ENCODE measurements at regions not wholly inside any gene's neighbourhood (a gene's known extent, or its start where the extent isn't known, plus 50 kb on each side); places are given as distances from the start of the nearest gene placed in this dataset.
A peak's percentile ranks its signal among the peaks of the same experiment; 100 is the strongest.

DNA sequence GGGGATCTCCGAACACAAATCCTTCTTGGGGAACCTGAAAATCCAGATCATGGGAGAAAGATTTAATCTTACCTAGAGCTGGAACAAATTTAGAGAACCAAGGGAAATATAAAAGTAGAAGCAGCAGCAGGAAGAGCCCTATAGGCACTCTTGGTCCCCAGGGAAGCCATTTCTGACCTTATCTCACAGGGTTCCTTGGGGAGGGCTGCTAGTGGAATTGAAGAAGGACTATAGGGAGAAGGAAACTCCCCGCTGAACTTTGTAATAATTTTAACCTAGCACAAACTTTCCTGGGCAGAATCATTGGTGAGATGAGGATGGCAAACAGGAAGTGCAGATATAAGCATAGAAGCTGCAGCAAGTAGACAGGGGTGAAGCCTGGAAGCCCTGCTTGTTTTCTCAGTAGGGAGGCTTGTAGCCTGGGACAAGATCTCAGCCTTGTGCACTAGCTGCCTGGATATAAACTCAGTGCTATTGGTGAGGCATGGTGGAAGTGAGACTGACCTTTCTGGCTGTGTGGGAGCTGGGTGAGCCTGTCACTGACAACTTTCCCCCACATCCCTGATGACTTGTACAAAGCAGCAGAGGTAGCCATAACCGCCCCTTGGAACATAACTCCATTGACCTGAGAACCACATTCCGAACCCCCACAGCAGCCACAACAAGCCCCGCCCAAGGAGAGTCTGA lies 343.0 kb upstream of the TGFBR2 start:
- DNase-seq (ENCODE audit: low read depth in 2 of 2) = no peak

DNA sequence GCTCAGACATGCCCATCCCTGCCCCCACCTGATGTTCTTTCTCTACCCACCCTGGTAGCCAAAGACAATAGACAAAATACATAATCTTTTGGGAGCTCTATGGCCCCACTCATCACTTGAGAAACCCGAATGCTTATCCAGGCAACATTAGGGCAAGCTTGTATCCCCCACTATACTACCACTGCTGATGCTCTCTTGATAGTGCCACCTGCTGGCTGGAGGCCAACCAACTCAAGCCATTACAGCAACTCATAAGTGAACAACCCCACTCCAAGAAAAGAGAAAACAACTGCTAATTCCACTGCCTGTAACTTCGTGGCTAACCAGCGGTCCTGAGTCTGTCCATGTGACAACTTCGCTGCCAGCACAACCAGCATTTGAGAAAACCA lies 342.5 kb upstream of the TGFBR2 start:
- DNase-seq (ENCODE audit: low read depth in 2 of 2) = no peak

DNA sequence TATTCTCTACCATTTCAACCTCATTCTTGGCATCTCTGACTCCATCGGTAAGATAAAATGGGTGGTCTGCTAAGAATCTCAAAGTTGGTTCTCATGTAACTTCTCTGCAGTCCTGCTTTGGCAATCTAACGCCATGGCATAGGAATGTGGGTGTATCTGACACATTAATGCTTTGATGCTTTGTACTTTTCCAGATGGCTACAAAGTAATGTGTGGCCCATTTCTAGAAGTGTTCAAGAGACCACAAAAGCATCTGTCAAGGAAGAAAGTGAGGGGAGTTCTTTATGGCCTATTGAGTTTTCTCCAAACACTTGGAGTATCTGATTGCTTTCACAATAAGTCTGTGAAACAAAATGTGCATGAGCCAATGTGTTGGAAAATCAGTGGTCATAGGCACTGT lies 339.9 kb upstream of the TGFBR2 start:
- no peak for DNase-seq (ENCODE audit: low read depth in 2 of 2)

DNA sequence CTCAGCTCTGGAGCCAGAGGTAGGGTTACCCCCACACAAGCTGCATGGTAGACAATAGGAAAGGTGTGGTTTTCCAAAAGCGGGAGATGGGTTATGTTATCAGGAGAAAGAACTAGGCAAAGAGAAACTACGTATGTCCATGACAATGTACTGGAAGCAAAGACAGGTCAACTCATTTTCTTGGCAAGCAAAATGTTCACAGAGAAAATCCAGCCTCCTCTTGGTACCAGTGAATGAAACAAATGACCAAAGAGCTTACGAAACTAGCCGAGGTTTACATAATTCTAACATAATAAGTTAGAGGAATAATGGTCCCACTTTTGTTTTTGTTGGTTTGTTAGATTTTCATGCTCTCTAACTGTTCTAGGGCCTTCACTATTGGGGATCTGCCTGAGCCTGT lies 338.1 kb upstream of the TGFBR2 start:
- DNase-seq (ENCODE audit: low read depth in 2 of 2) = no peak

DNA sequence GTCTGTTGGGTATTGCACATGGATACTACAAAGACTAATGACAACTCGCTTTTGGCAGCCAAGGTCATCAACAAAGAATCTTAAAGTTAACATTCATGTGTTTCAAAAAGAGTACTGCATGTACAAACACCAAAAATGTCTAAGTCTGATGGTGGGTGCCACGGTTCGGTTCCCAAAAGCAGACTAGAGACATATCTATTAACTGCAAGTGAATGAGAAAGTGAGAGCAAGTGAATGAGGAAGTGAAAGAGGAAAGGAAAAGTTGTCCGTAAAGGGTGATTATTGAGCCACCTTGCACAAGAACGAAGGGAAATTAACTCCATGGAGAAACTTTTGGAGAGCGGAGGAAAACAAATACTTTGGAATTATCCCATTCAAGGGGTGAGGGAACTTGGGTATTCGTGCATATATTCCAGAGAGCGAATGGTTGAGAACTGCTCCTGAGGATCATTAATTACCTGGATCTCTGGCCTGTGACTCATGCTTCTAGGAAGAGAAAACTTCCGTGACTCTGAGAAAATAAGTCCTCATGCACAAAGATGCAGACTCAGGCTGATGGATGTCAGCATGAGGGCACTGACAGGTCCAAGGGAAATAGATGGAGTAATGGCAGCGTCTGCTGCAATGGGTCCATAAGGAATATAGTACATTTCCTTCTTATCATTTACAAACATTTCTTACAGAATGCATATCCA lies 336.5 kb upstream of the TGFBR2 start:
- no peak for DNase-seq (ENCODE audit: low read depth in 2 of 2)

DNA sequence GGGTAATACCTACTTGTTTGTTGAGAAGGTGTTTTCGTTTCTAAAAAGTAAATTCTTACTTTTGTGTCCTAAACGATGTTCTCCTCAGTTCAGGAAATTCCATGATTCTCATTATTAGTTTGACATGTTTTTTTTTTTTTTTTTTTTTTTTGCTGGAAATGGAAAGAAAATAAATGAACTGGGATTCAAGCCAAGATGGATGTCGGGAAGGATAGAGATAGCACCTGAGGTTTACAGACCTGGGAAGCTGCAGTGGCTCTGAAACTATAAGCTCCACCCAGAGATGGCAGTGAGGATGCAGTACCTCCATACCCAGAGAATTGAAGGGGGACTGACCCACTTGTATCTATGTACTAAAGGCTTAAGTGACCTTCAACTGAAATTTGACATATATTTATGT lies 334.6 kb upstream of the TGFBR2 start:
- no peak for DNase-seq (ENCODE audit: low read depth in 2 of 2)

DNA sequence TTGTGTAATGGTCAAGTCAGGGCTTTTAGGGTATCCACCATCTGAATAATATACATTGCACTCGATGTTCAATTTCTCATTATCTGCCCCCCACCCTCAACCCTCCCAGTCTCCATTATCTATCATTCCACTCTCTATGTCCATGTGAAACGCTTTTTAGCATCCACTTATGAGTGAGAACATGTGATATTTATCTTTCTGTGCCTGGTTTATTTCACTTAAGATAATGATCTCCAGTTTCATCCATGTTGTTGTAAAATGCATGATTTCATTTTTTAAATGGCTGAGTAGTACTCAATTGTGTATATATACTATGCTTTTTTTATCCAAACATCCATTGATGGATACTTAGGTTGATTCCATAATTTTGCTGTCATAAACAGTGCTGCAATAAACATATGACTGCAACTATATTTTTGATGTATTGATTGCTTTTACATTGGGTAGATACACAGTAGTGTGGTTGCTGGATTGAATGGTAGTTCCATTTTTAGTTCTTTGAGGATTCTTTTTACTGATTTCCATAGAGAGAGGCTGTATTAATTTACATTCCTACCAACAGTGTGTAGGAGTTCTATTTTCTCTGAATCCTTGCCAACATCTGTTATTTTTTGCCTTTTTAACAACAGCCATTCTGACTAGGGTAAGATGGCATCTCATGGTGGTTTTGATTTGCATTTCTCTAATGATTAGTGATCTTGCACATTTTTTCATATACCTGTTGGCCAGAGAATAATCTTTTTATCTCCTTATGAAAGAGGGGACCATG lies 332.9 kb upstream of the TGFBR2 start:
- no peak for DNase-seq (ENCODE audit: low read depth in 2 of 2)

DNA sequence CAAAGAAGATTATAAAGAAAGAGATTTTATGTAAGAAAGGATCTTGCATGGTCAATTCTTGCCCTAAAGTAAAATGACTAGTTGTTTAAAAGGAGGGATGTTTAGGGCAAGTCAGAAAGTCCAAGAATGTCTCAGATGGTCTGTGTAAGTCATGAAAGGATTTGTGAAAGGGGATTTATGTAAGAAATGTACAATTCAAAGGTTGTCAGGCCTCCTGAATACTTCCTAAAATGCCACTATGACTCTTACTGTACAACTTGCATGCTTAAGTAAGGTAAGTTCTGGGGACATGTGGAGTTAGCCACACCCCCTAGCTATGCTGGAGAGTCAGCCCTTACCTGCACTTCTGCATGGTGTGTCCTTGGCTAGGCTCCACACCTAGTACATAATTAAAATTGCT lies 328.9 kb upstream of the TGFBR2 start:
- DNase-seq (ENCODE audit: low read depth in 2 of 2) = no peak

DNA sequence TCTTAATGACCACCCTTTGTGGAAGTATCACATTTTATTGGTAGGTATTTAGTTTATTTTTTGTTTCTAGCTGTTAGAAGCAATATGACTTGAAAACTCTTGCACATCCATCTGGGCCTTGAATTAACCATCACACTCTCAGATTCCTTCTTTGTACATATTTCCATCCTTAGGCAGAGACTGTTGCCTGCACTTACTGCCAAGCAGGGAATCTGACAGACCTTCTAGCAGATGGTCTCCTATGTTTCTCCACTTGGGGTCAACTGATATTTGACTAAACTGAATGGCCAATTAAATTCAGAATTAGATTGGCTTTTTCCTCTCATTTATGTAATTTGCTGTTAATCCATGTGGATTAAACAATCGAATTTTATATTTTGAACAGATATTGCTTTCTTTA lies 324.9 kb upstream of the TGFBR2 start:
- DNase-seq (ENCODE audit: low read depth in 2 of 2) = no peak

DNA sequence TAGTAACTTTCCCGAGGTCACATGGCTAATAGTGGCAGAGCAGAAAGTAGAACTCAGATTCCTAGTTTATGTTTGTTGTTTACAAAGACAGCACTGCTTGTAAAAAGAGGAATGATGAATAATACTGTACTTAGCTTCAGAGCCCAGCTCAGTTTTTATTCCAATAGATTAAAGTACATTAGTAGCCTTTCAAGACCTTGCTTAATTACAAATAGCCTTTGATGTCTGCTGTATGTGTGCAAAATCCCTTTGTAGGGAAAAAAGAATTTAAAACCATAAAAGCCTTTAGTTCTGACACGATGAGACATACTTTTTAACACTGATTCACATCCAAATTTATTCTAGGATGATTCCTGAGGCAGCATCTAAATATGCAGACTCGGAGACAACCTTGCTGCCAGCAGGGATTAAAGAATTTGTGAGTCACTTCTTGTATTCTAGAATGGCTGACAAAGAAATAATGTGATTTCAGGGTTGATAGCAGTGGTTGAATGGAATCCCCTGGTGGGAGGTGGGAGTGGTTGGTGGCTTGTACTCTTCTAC lies 324.2 kb upstream of the TGFBR2 start:
- no peak for DNase-seq (ENCODE audit: low read depth in 2 of 2)

DNA sequence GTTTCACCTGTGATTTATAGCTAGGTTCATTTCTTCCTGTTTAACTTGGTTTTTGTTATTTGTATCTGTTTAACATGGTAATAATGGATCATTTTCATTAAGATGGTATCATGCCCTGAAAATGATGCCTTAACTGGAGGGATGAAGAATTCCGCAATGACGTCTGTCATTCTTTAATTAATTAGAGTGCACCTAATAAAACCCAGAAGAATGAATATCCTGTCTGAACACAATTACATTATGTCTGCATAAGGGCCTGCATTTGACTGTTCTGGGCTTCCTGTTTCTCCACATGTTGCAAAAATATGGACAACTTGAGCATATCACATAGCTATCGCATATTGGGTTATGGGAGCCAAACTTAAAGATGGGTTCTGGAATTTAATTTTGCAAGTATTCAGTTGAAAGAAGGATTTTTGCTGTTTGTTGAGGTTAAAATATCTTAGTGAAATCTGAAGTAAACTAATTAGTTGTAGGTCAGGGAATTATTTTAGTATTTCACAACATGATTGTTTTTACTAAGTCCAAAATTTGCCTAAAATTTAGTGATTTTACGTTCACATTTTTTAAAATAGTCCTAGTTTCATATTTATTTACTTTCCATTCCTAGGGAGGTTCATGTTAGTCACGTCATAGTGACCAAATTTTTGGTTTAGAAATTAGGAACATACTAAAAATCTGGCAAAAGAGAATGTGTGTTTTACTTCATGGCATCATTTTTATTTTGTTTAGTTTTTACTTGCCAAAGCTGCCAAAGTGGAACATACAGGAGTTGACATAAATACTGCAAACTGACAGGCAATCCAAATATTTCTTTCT lies 321.0 kb upstream of the TGFBR2 start:
- no peak for DNase-seq (ENCODE audit: low read depth in 2 of 2)

DNA sequence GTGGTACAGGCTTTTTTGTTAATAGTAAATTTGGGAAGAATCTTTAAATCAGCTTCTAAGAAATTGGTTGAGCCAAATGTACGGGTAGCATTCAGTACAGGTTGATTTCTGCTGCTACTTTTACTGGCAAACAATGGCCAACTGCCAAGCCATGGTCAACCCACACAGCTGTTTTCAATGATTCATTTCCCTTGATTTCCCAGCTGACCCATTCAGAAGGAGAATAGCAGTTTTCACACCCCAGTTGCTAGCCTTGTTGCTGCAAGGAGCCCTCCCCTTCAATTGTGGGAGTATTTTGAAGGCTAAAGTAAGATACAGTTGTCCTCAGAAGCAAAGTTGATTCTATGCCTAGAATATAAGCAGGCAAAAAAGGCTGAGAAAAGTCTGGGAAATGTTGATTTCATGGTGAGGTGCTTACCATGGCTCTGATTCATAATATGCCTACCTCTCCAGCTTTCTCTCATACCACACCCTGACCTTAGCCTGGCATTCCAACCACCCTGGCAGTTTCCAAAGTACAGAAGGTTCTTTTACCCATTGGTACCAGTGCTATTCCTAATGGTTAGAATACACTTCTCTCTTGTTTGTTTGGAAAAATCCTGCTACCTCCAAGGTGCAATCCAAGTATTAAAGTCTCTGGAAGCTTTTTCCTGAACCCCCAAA lies 320.3 kb upstream of the TGFBR2 start:
- peak in 1 of 2 donors; percentile 7 for DNase-seq (ENCODE audit: low read depth in 2 of 2)

DNA sequence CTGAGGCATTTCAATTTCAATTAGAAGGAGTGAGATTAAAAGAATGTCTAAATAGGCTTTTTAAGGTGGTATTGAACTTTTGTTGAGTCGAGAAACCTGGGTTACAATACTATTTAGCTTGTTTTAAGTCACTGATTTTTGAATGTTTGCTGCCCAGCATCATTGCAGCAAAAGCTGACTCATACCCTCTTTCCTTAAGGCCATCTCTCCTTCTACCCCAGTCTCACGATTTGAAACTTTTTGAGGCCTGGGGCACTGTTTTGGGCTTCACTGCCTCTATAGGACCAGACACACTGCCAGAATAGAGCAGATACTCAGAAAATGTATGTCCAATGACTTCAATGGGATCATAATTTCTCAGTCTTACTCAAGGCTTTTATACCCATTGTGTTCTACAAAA lies 319.6 kb upstream of the TGFBR2 start:
- DNase-seq (ENCODE audit: low read depth in 2 of 2) = no peak

DNA sequence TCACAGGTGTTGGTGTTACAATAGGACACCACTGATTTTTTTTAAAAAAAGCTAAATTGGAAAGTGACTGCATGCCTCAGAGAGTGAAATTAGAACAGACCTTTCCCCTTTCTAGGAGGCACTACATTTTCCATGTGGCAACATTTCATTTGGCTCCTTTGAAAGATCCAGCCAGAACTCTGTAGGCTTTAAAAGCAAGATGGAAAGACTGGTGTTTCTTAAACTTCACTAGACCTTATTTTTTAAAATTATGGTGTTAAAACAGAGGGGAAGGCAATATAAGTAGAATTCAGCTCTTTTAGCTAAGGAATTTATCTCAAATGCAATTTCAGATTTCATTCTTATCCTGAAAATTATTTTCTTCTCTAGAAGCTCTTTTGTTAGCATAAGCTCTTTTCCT lies 317.6 kb upstream of the TGFBR2 start:
- DNase-seq (ENCODE audit: low read depth in 2 of 2) = no peak

DNA sequence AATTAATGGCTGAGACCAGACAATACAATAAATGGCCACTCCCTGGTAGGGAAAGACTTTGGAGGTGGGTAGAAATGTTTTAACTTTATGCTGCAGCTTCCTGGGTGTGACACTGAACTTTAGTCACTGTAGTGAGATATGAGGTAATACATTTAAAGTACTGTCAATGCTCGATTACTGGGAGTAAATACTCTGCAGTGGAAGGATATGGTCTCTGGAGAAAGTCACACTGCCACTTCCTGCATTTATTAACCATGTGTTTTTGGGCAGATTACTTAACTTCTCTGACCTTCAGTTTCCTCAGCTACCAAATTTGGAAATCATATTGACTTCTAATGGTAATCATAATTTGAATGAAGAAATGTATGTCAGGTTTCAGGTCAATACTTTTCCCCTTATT lies 317.1 kb upstream of the TGFBR2 start:
- DNase-seq (ENCODE audit: low read depth in 2 of 2) = no peak

DNA sequence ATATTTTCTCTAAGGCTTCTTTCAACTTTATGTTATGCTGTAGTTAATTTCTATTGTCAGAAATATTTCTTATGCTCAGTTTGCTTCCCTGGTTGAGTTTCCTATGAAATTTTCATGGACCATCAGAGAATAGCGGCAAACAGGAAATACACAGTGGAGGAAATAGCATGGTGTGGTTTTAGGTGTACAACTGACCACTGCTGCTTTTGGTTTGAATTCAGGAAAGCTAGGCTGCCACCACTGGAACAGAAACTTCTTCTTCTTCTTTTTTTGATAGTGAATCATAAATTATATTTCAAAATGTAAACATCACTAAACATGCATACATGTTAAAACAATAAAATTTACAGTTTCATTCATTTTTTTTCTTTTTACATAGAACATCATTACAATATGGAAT lies 316.6 kb upstream of the TGFBR2 start:
- DNase-seq (ENCODE audit: low read depth in 2 of 2) = no peak

DNA sequence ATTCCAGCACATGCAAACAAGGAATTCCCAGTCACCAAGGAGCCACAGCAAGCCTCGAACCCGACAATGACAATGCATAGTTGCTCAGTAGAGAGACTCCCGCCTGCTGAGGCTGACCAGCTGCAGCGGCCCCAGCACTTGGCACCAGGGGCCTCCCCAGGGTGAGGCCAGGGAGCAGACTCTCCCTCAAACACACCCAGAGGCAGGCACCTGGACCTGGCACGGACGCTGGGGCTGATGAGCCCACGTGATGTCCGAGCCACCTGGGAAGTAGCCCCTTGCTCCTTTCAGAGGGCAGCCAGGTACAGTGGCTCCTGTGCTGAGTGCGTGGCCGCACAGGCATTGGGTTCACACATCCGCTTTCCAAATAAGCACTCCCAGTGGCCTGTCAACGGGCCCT lies 315.9 kb upstream of the TGFBR2 start:
- no peak for DNase-seq (ENCODE audit: low read depth in 2 of 2)

DNA sequence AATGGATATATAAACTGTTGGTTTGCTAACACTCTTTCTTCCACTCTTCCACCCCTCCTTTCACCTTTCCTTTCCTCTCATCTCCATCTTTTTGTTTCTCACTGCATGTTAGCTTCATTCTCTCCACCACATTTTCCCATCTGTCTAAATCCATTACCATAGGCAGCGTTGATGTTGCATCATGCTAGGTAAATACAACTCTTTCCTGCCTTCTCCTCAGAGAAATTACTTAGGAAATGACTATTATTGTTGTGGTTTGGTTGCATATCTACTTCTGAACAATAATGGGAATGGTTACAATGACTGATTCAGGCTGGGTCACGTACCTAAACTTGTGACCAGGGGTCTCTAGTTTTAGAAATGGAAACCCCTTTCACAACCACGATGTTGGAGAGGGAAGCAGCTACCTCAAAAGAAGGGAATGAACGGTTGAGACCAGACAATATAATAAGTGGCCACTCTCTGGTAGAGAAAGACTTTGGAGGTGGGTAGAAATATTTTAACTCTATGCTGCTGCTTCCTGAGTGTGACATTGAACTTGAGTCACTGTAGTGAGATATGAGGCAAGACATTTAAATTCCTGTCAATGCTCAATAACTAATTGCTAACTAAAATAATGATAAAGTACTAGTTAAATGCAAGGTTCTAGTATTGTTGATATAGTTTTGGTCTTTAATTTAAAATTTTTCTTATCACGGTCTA lies 314.1 kb upstream of the TGFBR2 start:
- no peak for DNase-seq (ENCODE audit: low read depth in 2 of 2)

DNA sequence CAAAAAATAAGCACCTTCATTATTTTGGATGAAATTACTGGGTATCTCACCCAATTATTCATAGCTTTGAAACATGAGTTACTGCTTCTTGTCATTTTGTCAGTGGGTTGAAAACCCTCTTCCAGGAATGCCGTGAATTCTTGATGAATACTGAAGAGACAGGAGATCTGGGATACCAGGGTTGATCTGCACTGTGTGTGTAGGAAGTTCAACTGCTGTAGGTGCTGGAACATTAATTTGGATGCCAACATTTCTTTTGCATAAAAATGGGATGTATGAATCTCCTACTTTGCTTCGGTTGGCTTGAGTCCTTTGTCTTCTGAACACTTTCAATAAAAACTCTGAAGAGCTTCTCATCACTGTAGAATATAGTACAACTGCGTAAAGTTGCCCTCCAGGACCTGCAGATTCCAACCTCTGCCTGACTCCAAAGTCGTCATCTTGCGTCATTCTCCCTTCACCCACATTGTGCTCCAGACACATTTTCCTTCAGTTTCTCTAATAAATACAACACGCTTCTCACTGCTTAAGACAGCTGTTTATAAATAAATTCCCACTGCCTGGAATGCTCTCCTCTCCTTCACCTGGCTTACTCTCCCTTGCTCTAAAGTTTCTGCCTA lies 312.7 kb upstream of the TGFBR2 start:
- no peak for DNase-seq (ENCODE audit: low read depth in 2 of 2)

DNA sequence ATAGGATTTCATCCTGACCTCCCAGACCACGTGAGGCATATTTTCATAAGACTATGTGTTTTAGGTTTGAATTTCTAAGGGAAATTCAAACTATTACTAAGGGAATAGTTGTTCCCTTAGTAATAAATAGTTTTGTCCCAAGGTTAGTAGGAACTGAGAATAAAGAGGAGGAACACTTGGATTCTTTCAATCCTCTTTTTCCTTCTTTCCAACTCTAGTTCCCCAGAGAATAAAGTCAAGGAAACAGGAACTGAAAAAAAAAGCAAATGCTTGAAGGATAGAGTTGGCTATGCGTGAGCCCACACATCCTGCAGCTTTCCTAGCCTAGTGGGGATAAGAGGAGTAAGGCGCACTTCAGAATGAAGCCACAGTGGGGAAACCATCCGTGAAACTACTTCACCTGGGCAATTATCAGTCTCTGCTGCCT lies 312.1 kb upstream of the TGFBR2 start:
- DNase-seq (ENCODE audit: low read depth in 2 of 2) = no peak
